Ishikawa (cell line): ENCODE measurements at regions not wholly inside any gene's neighbourhood (a gene's known extent, or its start where the extent isn't known, plus 50 kb on each side); places are given as distances from the start of the nearest gene placed in this dataset.

Source experiments
- CEBPB ChIP-seq: IDR thresholded peaks from 2 replicates; pipeline ENCODE4 v1.6.1; 2012
- CREB1 ChIP-seq: IDR thresholded peaks from 2 replicates; pipeline ENCODE4 v1.6.1; 2012; ENCODE audit warnings: low read depth
- EGR1 ChIP-seq: IDR thresholded peaks from 2 replicates; pipeline ENCODE4 v1.6.1; 2012
- EP300 ChIP-seq: IDR thresholded peaks from 2 replicates; pipeline ENCODE4 v1.6.1; 2012; ENCODE audit warnings: borderline replicate concordance
- FOXM1 ChIP-seq: IDR thresholded peaks from 2 replicates; pipeline ENCODE4 v1.6.1; 2012; ENCODE audit warnings: low read depth, borderline replicate concordance
- MAX ChIP-seq: IDR thresholded peaks from 2 replicates; pipeline ENCODE4 v1.6.1; 2012
- NFIC ChIP-seq: IDR thresholded peaks from 2 replicates; pipeline ENCODE4 v1.6.1; 2012
- RAD21 ChIP-seq: IDR thresholded peaks from 2 replicates; pipeline ENCODE4 v1.6.1; 2012; ENCODE audit warnings: low read depth
- REST ChIP-seq: IDR thresholded peaks from 2 replicates; pipeline ENCODE4 v1.6.1; 2012; ENCODE audit warnings: low read depth, mild to moderate bottlenecking
- TAF1 ChIP-seq: IDR thresholded peaks from 2 replicates; pipeline ENCODE4 v1.6.1; 2012; ENCODE audit warnings: low read depth, mild to moderate bottlenecking
- TCF12 ChIP-seq: IDR thresholded peaks from 2 replicates; pipeline ENCODE4 v1.6.1; 2012; ENCODE audit warnings: low read depth
- TEAD4 ChIP-seq: IDR thresholded peaks from 2 replicates; pipeline ENCODE4 v1.6.1; 2012
- USF1 ChIP-seq: IDR thresholded peaks from 2 replicates; pipeline ENCODE4 v1.6.1; 2012
- YY1 ChIP-seq: IDR thresholded peaks from 2 replicates; pipeline ENCODE4 v1.6.1; 2012; ENCODE audit warnings: low read depth
- ZBTB7A ChIP-seq: IDR thresholded peaks from 2 replicates; pipeline ENCODE4 v1.6.1; 2012; ENCODE audit warnings: low read depth

GRCh38 chr3:72412340-72412956, 435.8 kb downstream of the SHQ1 start:
- no peak for TF ChIP-seq EP300
- no peak for TF ChIP-seq NFIC
- TF ChIP-seq REST: no peak
- TF ChIP-seq CREB1: no peak
- TF ChIP-seq RAD21: no peak
- TF ChIP-seq TEAD4: no peak
- TF ChIP-seq YY1: no peak
- no peak for TF ChIP-seq ZBTB7A
- TF ChIP-seq CEBPB: no peak
- no peak for TF ChIP-seq EGR1
- TF ChIP-seq USF1: no peak
- no peak for TF ChIP-seq TAF1
- no peak for TF ChIP-seq MAX
- TF ChIP-seq FOXM1: no peak
- no peak for TF ChIP-seq TCF12

- TF ChIP-seq TCF12 (no peak), USF1 (no peak), TEAD4 (no peak), CEBPB (no peak), CREB1 (no peak), TAF1 (no peak), EP300 (no peak), ZBTB7A (no peak), YY1 (no peak), RAD21 (no peak), EGR1 (no peak)
Measured at GRCh38 chr3:72411843-72412242, 436.4 kb downstream of the SHQ1 start.

GRCh38 chr3:72411126-72411525, 437.1 kb downstream of the SHQ1 start:
- TF ChIP-seq FOXM1 (no peak), MAX (no peak), EGR1 (no peak), EP300 (no peak), USF1 (no peak), CREB1 (no peak), TCF12 (no peak), CEBPB (no peak), REST (no peak), TAF1 (no peak), ZBTB7A (no peak), NFIC (no peak)

GRCh38 chr3:72408983-72409779, 439.1 kb downstream of the SHQ1 start:
- TF ChIP-seq CEBPB (no peak), RAD21 (no peak), TCF12 (no peak), EGR1 (no peak), TAF1 (no peak), REST (no peak), MAX (no peak), YY1 (no peak)
